Psoas muscle (tissue), 7 donors: ENCODE measurements at regions not wholly inside any gene's neighbourhood (a gene's known extent, or its start where the extent isn't known, plus 50 kb on each side); places are given as distances from the start of the nearest gene placed in this dataset.

ENCODE experiments used
- ATAC-seq, 4 donors: fragments of 200-7000 bp; cut with Tn5 transposase; one replicate each; pipeline ENCODE4 v1.9.1; 2020; ENCODE audit warnings: moderate library complexity in 3 of 4, mild to moderate bottlenecking in 2 of 4
- DNase-seq, 2 donors: peaks; one replicate each; pipeline ENCODE4 v3.0.0-alpha.2; 2020
- H3K27ac ChIP-seq: fragments of 200-600 bp; one replicate; pipeline ENCODE4 v1.8.0; 2022
- H3K27me3 ChIP-seq, 3 donors: fragments of 200-600 bp in 1 of 3; one replicate each; pipeline versions ENCODE4 v1.6.1 to v1.8.0; 2013 to 2022; ENCODE audit warnings: low read length in 2 of 3, mild to moderate bottlenecking in 2 of 3, moderate library complexity in 1 of 3; ENCODE audit not compliant: insufficient read depth in 3 of 3
- H3K36me3 ChIP-seq, 2 donors: fragments of 200-600 bp in 1 of 2; one replicate each; pipeline versions ENCODE4 v1.6.1 to v1.8.0; 2013 to 2022; ENCODE audit warnings: low read depth in 1 of 2, mild to moderate bottlenecking in 1 of 2, moderate library complexity in 1 of 2; ENCODE audit not compliant: insufficient read depth in 1 of 2
- H3K4me1 ChIP-seq: fragments of 200-600 bp; one replicate; pipeline ENCODE4 v1.8.0; 2022
- H3K4me3 ChIP-seq: fragments of 200-600 bp; one replicate; pipeline ENCODE4 v1.8.0; 2022; ENCODE audit warnings: mild to moderate bottlenecking
- H3K9me3 ChIP-seq: fragments of 200-600 bp; one replicate; pipeline ENCODE4 v1.8.0; 2022
- CTCF ChIP-seq: fragments of 200-600 bp; IDR thresholded peaks from one replicate; pipeline ENCODE4 v1.8.0; 2022; ENCODE audit warnings: antibody characterized with exemption
- WGBS, 3 donors: extraction: QIAGEN DNeasy Blood & Tissue Kit; methylation state at CpG; one replicate each; pipeline versions ENCODE4 v1.1.6 to v1.1.7; 2013; 5-methylcytosine and 5-hydroxymethylcytosine counted together
- intact Hi-C, 2 donors: fragments of 100-400 bp; cut with DNase I; formaldehyde crosslinking; loops; one replicate each; pipeline versions ENCODE4 v1.11.0 to v1.14.2; 2022
- donor health status: healthy with polysubstance abuse.
- donor health status: DM: no; HTN: no; CAD: no; lungs with moderate emphysema.
- donor health status: Bipolar disorder and iron deficiency.
- donor health status: healthy.
- donor health status: DM: yes; HTN: yes; CAD: no.
- donor health status: DM: no; HTN: no; CAD: no.
- donor health status: DM: yes; HTN: yes; CAD: no.

GRCh38 chr13:69566104-69566716 is 541.4 kb upstream of the ATXN8OS start:
- no peak for TF ChIP-seq CTCF
- Histone ChIP-seq H3K27me3 (no peaks in the 10 kb centered on the region), H3K27ac (no peak overlapping the region), H3K4me1 (no peaks in the 10 kb centered on the region), H3K9me3 (no peaks in the 10 kb centered on the region), H3K36me3 (no peaks in the 10 kb centered on the region), H3K4me3 (no peak overlapping the region)
- intact Hi-C loops: no loop called here
- DNase-seq (no peak), ATAC-seq (no peak)
- 73 to 86% (median 80%) methylated on average over 6 of the region's 6 CpGs for WGBS, 3 donors

GRCh38 chr13:69565334-69565733 is 542.3 kb upstream of the ATXN8OS start:
- no peak overlapping the region for H3K27ac ChIP-seq
- no peak for TF ChIP-seq CTCF
- H3K4me1 ChIP-seq: no peaks in the 10 kb centered on the region
- no peak for DNase-seq
- H3K36me3 ChIP-seq: no peaks in the 10 kb centered on the region
- no peak overlapping the region for H3K4me3 ChIP-seq
- H3K27me3 ChIP-seq: no peaks in the 10 kb centered on the region
- intact Hi-C loops: no loop called here
- WGBS, 3 donors: 47 to 63% (median 48%) methylated on average over 4 of the region's 4 CpGs
- no peaks in the 10 kb centered on the region for H3K9me3 ChIP-seq
- no peak for ATAC-seq

- ATAC-seq (no peak), DNase-seq (no peak)
- Histone ChIP-seq H3K36me3 (no peaks in the 10 kb centered on the region), H3K27me3 (peaks cover 0 to 1% (median 0%) of the 10 kb centered on the region in 3 donors), H3K4me3 (no peak overlapping the region), H3K9me3 (no peaks in the 10 kb centered on the region), H3K4me1 (no peaks in the 10 kb centered on the region), H3K27ac (no peak overlapping the region)
- intact Hi-C loops: no loop called here
- no peak for TF ChIP-seq CTCF
- 66 to 70% (median 69%) methylated on average over 5 of the region's 5 CpGs for WGBS, 3 donors
Measured at GRCh38 chr13:69556540-69557196, 551.0 kb upstream of the ATXN8OS start.

- TF ChIP-seq CTCF: no peak
- Histone ChIP-seq H3K4me3 (no peak overlapping the region), H3K4me1 (no peaks in the 10 kb centered on the region), H3K27me3 (peaks cover 0 to 1% (median 0%) of the 10 kb centered on the region in 3 donors), H3K27ac (no peak overlapping the region), H3K9me3 (no peaks in the 10 kb centered on the region), H3K36me3 (no peaks in the 10 kb centered on the region)
- 60 to 69% (median 68%) methylated on average over 2 of the region's 2 CpGs for WGBS, 3 donors
- intact Hi-C loops: no loop called here
- no peak for DNase-seq
- ATAC-seq: no peak
Measured at GRCh38 chr13:69553976-69554375, 553.6 kb upstream of the ATXN8OS start.

GRCh38 chr13:69551193-69551592 is 556.4 kb upstream of the ATXN8OS start:
- DNase-seq (no peak), ATAC-seq (no peak)
- no peak overlapping the region for H3K27ac ChIP-seq
- H3K36me3 ChIP-seq: no peaks in the 10 kb centered on the region
- no peaks in the 10 kb centered on the region for H3K27me3 ChIP-seq
- no peaks in the 10 kb centered on the region for H3K9me3 ChIP-seq
- whole genome bisulfite sequencing, 3 donors: 91 to 98% (median 96%) methylated on average over 2 of the region's 2 CpGs
- H3K4me1 ChIP-seq: no peaks in the 10 kb centered on the region
- intact Hi-C loops: no loop called here
- H3K4me3 ChIP-seq: no peak overlapping the region
- TF ChIP-seq CTCF: no peak
